OCI-LY3 (cell line): ENCODE measurements at regions not wholly inside any gene's neighbourhood (a gene's known extent, or its start where the extent isn't known, plus 50 kb on each side); places are given as distances from the start of the nearest gene placed in this dataset.

Experiments
- H2AFZ ChIP-seq: fragments of 200-600, 300-600 bp; shearing (Covaris generic); 2 replicates; pipeline ENCODE4 v1.6.0; 2014; ENCODE audit warnings: antibody characterized with exemption, low read depth, low read length
- H3K27ac ChIP-seq: fragments of 200-600, 300-600 bp; sonication (generic); 2 replicates; pipeline ENCODE4 v1.5.1; 2014; ENCODE audit warnings: mild to moderate bottlenecking, low read length, moderate library complexity, mixed read lengths
- H3K27me3 ChIP-seq: fragments of 200-600, 300-600 bp; sonication (generic); 2 replicates; pipeline ENCODE4 v1.6.1; 2014; ENCODE audit warnings: low read depth, low read length, mixed read lengths
- H3K36me3 ChIP-seq: fragments of 200-600, 300-600 bp; sonication (generic); replicated peaks from 2 replicates; pipeline ENCODE3; 2014; ENCODE audit warnings: low read depth, low read length, mixed read lengths
- H3K4me1 ChIP-seq: fragments of 300-600, 200-600 bp; sonication (generic); 2 replicates; pipeline ENCODE4 v1.6.1; 2014; ENCODE audit warnings: low read length, mixed read lengths
- H3K4me2 ChIP-seq: fragments of 200-600, 300-600 bp; sonication (generic); 2 replicates; pipeline ENCODE4 v1.6.1; 2014; ENCODE audit warnings: low read length, mixed read lengths
- H3K4me3 ChIP-seq: fragments of 300-600, 200-600 bp; sonication (generic); 2 replicates; pipeline ENCODE4 v1.5.1; 2014; ENCODE audit warnings: antibody characterized with exemption, mild to moderate bottlenecking, low read length, moderate library complexity
- H3K79me2 ChIP-seq: fragments of 300-600, 200-600 bp; shearing (Covaris generic); 2 replicates; pipeline ENCODE4 v1.6.1; 2014; ENCODE audit warnings: mild to moderate bottlenecking, low read length, mixed read lengths
- H3K9ac ChIP-seq: fragments of 300-600, 200-600 bp; shearing (Covaris generic); 2 replicates; pipeline ENCODE4 v1.6.0; 2014; ENCODE audit warnings: mild to moderate bottlenecking, low read length, moderate library complexity
- H3K9me3 ChIP-seq: fragments of 200-600, 300-600 bp; shearing (Covaris generic); 2 replicates; pipeline ENCODE4 v1.6.1; 2014; ENCODE audit warnings: low read length, mixed read lengths; ENCODE audit not compliant: insufficient read depth
- H4K20me1 ChIP-seq: fragments of 200-600, 300-600 bp; sonication (generic); 2 replicates; pipeline ENCODE4 v1.6.1; 2016; ENCODE audit warnings: low read length, mixed read lengths; ENCODE audit not compliant: insufficient read depth
- CTCF ChIP-seq: fragments of 200-600, 300-600 bp; sonication (generic); IDR thresholded peaks from 2 replicates; pipeline ENCODE4 v1.5.1; 2014; ENCODE audit warnings: antibody characterized with exemption, low read length, low read depth
- EZH2phosphoT487 ChIP-seq: fragments of 200-600 bp; shearing (Covaris generic); IDR thresholded peaks from 2 replicates; pipeline ENCODE4 v1.6.1; 2018; ENCODE audit warnings: antibody characterized with exemption, mixed run types, low read depth

DNA sequence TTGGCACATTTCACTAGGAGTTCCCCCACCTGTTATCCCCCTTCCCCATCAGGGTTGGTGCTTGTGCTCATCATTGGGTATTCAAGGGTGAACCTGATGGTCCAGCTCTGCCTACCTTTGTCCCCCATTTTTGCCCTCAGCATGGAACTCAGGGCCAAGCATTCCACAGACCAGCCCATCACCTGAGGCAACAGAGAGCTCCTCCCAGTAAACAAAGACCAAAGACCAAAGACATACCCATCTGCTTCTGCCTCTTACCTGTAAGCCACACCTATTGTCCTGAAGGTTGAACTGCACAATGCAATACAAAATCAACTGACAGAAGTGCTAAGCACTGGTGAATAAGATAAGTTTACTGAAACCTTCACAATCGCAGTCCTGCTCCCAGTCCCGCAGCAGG is 237.5 kb downstream of the PAPSS1 start:
- no peak overlapping the region for H3K9ac ChIP-seq
- H2AFZ ChIP-seq, result no peak overlapping the region
- H3K4me3 ChIP-seq, result no peak overlapping the region
- H3K27ac ChIP-seq, result no peak overlapping the region
- no peak overlapping the region for H3K4me2 ChIP-seq
- H3K27me3 ChIP-seq, result no peaks in the 10 kb centered on the region
- H3K36me3 ChIP-seq, result no peaks in the 10 kb centered on the region
- no peaks in the 10 kb centered on the region for H3K79me2 ChIP-seq
- H4K20me1 ChIP-seq, result no peaks in the 10 kb centered on the region
- H3K9me3 ChIP-seq, result no peaks in the 10 kb centered on the region
- TF ChIP-seq CTCF, result no peak
- TF ChIP-seq EZH2phosphoT487, result no peak
- H3K4me1 ChIP-seq, result no peaks in the 10 kb centered on the region

DNA sequence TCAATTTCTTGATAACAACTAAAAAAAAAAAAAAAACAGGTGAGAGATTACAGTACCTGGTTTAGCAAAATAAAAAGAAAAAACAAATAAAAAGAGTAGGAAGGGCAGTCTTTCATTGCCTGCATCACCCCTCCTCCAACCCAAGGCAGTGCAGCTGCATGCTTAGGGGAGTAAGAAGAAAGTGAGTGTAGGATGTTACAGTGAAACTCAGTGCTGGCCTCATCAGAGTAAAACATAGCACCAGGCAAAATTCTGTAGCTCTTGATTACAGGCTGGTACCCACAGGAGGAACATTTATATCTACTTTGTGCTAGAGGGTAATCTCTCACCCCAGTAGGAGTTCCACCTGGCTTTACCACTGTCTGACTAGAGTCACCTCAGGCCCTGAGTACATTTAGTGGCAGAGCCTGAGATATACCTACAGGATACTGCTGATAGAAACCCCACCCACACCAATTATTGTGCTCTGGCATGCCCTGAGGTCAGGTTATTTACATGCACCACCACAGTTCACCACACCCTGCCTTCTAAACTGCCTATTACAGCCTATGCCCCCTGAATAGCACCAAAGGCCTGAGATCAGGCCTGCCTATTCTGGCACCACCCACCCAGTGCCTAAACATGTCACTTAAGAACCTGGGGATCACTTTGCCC is 241.6 kb downstream of the PAPSS1 start:
- Histone ChIP-seq H3K4me1 (no peaks in the 10 kb centered on the region), H3K9ac (no peak overlapping the region), H3K9me3 (no peaks in the 10 kb centered on the region), H3K4me2 (no peak overlapping the region), H3K36me3 (no peaks in the 10 kb centered on the region), H2AFZ (no peak overlapping the region), H4K20me1 (no peaks in the 10 kb centered on the region), H3K27ac (no peak overlapping the region), H3K79me2 (no peaks in the 10 kb centered on the region), H3K4me3 (no peak overlapping the region), H3K27me3 (no peaks in the 10 kb centered on the region)
- TF ChIP-seq CTCF, result no peak
- TF ChIP-seq EZH2phosphoT487, result no peak

DNA sequence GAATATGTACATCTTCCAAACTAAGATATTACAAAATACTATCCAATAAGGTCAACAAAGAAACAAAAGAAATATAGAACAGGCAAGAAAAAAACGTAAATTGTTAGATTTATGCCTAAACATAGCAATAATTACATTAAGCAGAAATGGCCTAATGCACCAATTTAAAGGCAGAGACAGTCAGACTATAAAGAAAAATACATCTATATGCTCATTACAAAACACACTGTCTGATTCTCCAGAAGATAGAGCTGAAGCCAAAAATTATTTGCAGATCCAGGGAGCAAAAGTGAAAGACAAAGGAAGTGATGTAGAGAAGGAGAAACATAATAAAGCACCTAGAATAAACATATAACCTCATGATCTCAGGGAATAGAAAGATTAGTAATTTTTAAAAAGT is 246.9 kb downstream of the PAPSS1 start:
- H3K36me3 ChIP-seq, result no peaks in the 10 kb centered on the region
- no peaks in the 10 kb centered on the region for H4K20me1 ChIP-seq
- no peaks in the 10 kb centered on the region for H3K4me1 ChIP-seq
- no peak for TF ChIP-seq CTCF
- no peak for TF ChIP-seq EZH2phosphoT487
- no peak overlapping the region for H3K4me2 ChIP-seq
- H3K9ac ChIP-seq, result no peak overlapping the region
- H3K79me2 ChIP-seq, result no peaks in the 10 kb centered on the region
- H2AFZ ChIP-seq, result no peak overlapping the region
- no peak overlapping the region for H3K27ac ChIP-seq
- no peaks in the 10 kb centered on the region for H3K27me3 ChIP-seq
- H3K4me3 ChIP-seq, result no peak overlapping the region
- no peaks in the 10 kb centered on the region for H3K9me3 ChIP-seq

DNA sequence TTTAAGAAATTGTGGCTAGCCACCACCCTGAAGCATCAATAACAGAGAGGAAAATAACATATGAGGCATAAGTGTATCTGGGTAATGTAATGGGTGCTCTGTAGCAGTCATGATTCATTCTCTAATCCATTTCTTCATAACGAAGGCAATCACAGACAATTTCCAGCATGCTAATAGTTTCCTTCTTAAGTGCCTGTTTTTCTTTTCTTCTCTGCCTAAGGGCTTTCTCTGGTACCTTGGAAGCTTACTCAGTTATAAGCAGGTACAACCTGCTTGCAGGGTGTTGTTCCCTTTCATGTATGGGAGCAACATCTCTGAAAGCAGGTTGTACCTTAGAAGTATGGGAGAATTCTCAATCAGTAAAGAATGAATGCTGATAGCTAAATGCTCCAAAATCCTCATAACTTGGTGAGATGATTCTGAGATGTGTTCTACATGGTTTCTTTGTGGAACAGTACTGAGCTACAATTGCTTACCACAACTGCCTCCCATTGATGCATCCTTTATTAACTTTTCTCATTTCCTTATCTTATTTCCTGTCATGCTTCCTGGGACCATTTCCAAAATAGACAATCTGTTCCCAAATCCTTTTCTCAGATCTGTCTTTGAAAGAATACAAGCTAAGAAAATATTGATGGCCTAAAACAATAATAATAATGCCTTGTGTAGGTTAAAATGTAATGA is 247.6 kb downstream of the PAPSS1 start:
- Histone ChIP-seq H3K36me3 (no peaks in the 10 kb centered on the region), H4K20me1 (no peaks in the 10 kb centered on the region), H3K9me3 (no peaks in the 10 kb centered on the region), H3K4me2 (no peak overlapping the region), H3K4me3 (no peak overlapping the region), H3K27ac (no peak overlapping the region), H2AFZ (no peak overlapping the region), H3K27me3 (no peaks in the 10 kb centered on the region), H3K4me1 (no peaks in the 10 kb centered on the region), H3K9ac (no peak overlapping the region), H3K79me2 (no peaks in the 10 kb centered on the region)
- no peak for TF ChIP-seq CTCF
- TF ChIP-seq EZH2phosphoT487, result no peak
